ENCODE measurements at regions not wholly inside any gene's neighbourhood (a gene's known extent, or its start where the extent isn't known, plus 50 kb on each side); places are given as distances from the start of the nearest gene placed in this dataset.

- no peak overlapping the region for H3K4me3 ChIP-seq (ENCODE audit: control insufficient read depth, low read depth, low read length)
- TF ChIP-seq CTCF (conservative IDR thresholded peaks at IDR 0.05; ENCODE audit: control insufficient read depth, insufficient read depth, low read depth, low read length): peak; percentile 88
- peak; percentile 67 for DNase-seq (ENCODE audit: low read depth)
Observed at GRCh38 chr20:51306521-51307358, 235.8 kb downstream of the NFATC2 start.

- no peak overlapping the region for H3K4me3 ChIP-seq (ENCODE audit: control insufficient read depth, low read depth, low read length)
- no peak for DNase-seq (ENCODE audit: low read depth)
- TF ChIP-seq CTCF (conservative IDR thresholded peaks at IDR 0.05; ENCODE audit: control insufficient read depth, insufficient read depth, low read depth, low read length): no peak
Observed at GRCh38 chr20:51306081-51306480, 236.4 kb downstream of the NFATC2 start.

- H3K4me3 ChIP-seq (ENCODE audit: control insufficient read depth, low read depth, low read length): no peak overlapping the region
- no peak for TF ChIP-seq CTCF (conservative IDR thresholded peaks at IDR 0.05; ENCODE audit: control insufficient read depth, insufficient read depth, low read depth, low read length)
- no peak for DNase-seq (ENCODE audit: low read depth)
Observed at GRCh38 chr20:51305316-51306052, 237.0 kb downstream of the NFATC2 start.

- DNase-seq (ENCODE audit: low read depth): no peak
- TF ChIP-seq CTCF (conservative IDR thresholded peaks at IDR 0.05; ENCODE audit: control insufficient read depth, insufficient read depth, low read depth, low read length): no peak
- no peak overlapping the region for H3K4me3 ChIP-seq (ENCODE audit: control insufficient read depth, low read depth, low read length)
Observed at GRCh38 chr20:51303731-51304670, 238.5 kb downstream of the NFATC2 start.

DNA sequence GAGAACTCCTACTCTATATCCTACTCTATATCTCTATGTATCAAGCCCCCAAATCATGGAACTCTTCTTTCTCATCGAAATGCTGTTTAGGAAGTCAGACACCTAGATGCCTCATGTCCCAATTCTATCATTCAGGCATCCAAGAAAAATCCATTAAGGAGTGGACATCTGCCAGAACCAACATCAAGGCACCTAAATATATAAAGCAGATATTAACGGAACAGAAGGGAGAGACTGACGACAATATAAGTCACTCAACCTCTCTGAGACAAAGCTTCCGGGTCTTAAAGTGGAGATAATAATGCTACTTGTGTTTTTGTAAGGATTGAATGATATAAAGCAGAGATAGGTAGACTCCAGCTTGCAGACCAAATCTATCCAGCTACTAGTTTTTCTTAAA lies 241.5 kb downstream of the NFATC2 start:
- no peak overlapping the region for H3K4me3 ChIP-seq (ENCODE audit: control insufficient read depth, low read depth, low read length)
- no peak for TF ChIP-seq CTCF (conservative IDR thresholded peaks at IDR 0.05; ENCODE audit: control insufficient read depth, insufficient read depth, low read depth, low read length)
- DNase-seq (ENCODE audit: low read depth): no peak

DNA sequence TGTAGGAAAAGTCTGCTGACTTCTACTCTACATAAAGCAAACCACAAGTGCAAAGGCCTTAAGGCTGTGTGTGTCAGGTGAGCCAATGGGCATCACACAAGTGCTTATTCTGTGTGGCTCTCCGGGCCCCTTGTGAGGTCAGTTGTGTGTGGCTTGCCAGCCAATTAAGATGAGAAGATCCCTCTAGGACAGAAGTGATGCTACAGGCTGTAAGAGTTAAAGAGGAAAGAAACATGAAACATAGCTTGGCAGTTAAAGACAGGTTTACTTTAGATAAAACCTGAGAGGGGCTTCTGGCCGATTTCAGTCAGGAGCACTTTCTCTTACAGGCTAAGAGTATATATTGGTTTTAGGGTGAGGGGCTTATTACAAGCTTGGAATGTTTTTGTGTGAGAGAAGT lies 242.4 kb downstream of the NFATC2 start:
- no peak overlapping the region for H3K4me3 ChIP-seq (ENCODE audit: control insufficient read depth, low read depth, low read length)
- no peak for TF ChIP-seq CTCF (conservative IDR thresholded peaks at IDR 0.05; ENCODE audit: control insufficient read depth, insufficient read depth, low read depth, low read length)
- DNase-seq (ENCODE audit: low read depth): no peak
